ENCODE measurements at regions not wholly inside any gene's neighbourhood (a gene's known extent, or its start where the extent isn't known, plus 50 kb on each side); places are given as distances from the start of the nearest gene placed in this dataset.

GRCh38 chr4:108520807-108521206 is 99.6 kb upstream of the RPL34 start:
- no peak for DNase-seq

- no peak for DNase-seq
These were observed 100.3 kb upstream of the RPL34 start for GRCh38 chr4:108519911-108520601.

- no peak for DNase-seq
These were observed 101.1 kb upstream of the RPL34 start for GRCh38 chr4:108519208-108519833.

DNA sequence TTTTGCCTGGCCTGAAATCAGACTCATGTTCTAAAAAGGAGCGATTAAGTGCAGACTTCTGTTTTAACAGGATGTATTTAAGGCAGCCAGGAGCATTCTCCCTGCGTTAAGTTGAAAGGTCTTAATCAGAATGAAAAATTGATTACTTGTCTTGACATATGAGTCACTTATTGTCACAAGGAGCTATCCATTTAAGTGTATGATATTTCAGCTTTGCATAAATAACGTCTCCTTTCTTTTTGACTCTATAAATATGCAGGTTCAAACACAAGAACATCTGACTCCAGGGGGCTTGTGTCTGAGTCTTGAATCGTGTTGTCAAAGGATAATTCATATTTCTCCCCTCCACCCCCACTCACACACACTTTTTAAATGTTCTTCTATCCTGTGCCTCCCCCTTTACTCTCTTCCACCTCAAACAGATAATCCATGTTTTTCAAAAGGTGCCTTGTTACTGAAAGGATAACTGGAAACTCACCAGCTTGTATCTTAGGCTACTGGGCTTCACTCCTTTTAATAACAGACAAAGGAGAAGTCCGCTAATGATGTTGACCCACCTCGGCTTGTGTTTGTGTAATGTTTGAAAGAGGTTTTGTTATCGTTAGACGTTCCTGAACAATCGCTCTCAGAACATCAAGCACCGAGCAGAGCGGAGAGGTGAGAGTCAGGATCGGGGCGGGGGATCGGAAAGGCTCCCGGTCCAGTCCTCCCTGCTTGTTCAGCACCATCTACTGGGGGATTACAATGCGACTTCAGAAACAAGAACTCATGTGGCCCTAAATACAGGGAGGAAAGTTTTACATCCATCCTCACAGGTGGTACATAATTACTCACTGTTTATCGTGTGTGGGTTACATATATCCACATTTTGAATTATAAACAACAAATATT is 107.5 kb upstream of the RPL34 start:
- no peak for DNase-seq

GRCh38 chr4:108511618-108512017 is 108.8 kb upstream of the RPL34 start:
- no peak for DNase-seq

DNA sequence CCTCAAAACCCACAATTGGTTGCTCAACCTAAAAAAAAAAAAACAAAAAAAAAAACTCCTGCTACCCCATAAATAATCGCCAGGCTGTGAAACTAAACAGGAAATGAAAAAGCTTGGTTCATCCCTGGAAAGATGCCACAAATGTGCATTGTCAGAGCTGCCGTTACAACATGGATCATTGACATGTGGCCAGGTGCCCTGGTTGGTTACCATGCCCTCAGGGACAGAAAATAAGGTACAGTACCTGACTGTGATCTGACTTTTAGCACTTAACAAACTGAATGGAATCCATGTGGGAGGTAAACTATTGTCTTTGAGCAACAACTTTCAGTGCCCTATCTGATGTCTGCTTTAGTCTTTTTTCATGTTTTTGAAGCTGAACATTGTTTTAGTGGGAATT is 118.0 kb upstream of the RPL34 start:
- no peak for DNase-seq

DNA sequence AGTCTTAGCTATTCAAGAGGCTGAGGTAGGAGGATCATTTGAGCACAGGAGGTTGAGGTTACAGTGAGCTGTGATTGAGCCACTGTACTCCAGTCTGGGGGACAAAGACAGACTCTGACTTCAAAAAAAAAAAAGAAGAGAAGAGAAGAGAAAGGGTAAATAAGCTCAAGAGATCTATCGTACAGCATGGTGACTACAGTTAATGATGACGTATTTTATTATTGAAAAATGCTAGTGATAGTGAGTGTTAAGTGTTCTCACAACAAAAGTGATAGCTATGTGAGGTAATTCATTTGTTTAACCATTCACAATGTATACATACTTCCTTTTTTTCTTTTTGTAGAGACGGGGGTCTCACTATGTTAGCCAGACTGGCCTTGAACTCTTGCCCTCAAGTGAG is 121.5 kb upstream of the RPL34 start:
- no peak for DNase-seq

DNA sequence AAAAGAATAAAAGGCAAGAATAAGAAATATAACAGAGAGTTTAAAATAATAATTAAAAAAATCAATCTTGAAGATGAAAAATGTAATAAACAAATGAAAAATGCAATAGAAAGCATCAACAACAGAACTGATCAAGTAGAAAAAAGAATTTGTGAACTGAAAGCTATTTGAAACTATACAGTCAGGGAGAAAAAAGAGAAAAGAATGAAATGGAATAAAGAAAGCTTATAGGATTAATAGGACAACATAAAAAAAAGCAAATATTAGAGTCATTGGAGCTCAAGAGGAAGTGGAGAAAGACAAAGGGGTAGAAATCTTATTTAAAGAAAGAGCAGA is 126.8 kb upstream of the RPL34 start:
- no peak for DNase-seq

- no peak for DNase-seq
These were observed 127.4 kb upstream of the RPL34 start for GRCh38 chr4:108492816-108493595.

GRCh38 chr4:108488865-108489264 is 131.5 kb upstream of the RPL34 start:
- DNase-seq, result no peak

GRCh38 chr4:108486046-108486445 is 134.3 kb upstream of the RPL34 start:
- no peak for DNase-seq

DNA sequence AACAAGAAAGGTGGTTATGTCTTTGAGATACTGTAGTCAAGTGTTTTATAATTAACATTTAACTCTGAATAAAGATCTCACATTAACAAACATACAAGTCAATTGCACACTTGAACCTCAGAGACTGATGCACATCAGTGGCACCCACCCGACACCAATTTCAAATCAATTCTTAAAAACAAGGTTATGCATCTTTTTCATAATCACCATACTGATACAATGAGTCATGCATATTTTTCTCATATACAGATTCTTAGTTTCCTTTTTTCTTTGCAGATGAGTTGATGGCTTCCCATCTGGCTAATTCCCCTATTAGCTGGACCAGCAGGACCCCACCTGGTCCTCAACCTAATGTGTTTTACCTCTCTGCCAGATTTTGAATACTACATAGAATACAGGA is 136.2 kb upstream of the RPL34 start:
- DNase-seq, result no peak

DNA sequence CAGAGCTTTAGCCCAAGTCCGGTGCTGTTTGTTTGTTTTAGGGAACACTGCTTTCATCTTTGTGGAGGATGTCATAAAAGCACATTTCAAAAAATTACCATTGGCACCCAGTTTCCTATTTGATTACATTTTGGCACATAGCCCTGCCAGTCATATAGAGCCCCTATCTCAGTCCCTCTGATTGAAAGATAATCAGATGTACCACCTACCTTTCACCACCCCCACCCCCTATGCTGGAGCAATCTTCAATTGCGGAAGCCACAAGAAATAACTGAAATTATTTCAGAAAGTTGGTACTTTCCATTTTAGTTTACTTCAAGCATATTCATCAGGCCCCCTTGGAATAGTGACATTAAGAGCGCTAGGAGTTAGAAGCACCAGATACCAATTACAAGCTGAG is 136.7 kb upstream of the RPL34 start:
- DNase-seq, result no peak

DNA sequence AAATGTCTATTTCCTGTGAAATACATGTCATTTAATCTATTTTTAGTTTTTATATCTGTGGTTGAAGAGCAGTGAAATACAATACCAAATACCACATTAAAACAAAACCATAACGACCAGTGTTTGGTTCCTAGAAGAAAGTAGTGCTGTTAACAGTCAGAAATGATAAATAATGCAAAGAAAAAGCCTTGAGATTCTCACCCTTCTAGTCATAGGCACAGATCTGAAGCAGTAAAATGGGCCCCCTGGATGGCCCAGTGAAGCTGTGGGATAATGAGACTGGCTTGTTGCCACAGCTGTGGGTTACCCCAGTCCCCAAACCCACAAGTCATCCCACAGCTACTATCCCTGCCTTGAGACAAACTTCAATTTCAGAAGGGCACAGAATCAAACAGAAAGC is 137.3 kb upstream of the RPL34 start:
- peak; percentile 10 for DNase-seq

DNA sequence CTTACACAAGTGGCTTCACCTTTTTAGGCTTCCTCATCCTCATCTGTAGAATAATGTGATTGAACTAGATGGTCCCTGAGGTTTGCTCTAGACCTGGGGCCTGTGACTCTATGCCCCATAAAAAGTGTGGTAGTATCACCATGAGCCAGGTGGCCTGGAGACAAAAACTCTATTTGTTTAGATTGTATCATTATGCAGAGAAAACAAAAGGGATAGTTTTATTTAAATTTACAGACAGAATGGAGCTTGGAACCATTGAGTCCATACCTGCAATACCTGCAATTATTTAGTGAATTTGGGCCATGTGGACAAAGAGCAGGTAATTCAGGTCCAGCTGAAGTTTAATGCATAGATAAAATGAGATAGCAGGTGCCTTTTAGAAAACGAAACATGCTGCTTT is 139.5 kb upstream of the RPL34 start:
- DNase-seq, result no peak

- DNase-seq, result no peak
These were observed 142.8 kb upstream of the RPL34 start for GRCh38 chr4:108477527-108478108.

DNA sequence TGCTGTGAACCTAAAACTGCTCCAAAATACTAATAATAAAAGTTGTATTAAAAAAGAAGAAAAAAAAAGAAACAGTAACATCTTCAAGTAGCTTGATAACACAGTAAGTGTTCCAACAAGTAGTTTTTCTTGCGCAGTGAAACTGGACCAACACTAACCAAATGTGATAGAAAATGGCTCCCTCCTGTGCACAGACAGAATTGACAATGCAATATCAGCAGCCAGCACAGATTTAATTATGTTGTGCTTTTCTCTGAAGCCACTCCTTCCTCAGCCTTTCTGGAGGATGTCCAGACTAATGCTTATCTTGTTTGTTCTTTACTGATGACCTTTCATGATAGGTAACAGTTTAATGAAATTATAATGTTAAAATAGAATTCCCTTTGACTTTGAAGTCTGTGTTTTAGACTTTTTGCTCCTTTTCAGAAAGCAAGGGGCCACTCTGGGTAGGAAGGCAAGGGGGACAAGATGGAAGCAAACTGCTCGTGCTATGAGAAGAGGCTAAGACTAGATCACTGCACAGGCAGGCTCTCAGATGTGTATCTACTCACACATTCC is 147.1 kb upstream of the RPL34 start:
- no peak for DNase-seq

GRCh38 chr4:108466936-108467902 is 153.2 kb upstream of the RPL34 start:
- no peak for DNase-seq

DNA sequence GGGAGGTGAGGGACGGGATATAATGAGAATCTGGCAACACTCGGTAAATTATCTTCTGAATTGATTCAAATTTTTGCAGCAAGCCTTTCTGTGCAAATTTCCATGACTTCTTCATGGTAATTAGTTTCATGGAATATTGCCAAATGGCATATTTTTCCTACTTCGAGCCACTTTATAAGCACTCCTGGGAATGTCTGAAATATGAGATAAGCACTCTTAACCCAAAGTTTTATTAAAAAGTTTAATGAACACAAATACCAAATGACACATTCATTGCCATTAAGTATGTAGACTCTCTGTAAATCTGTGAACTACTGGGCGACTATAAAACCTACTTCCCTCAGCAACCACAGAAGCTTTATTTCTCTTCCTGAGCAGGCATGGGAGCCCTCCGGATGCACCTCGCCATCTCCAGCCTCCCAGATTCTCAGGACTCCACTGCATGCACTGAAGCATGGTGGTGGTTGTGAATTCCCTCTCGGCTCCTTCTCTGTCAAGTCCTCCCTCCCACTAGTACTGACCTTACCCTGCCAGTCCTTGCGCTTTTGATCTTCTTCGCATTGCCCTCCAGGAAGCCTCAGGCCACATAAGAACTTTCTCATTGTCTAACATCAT is 154.4 kb upstream of the RPL34 start:
- DNase-seq, result no peak

DNA sequence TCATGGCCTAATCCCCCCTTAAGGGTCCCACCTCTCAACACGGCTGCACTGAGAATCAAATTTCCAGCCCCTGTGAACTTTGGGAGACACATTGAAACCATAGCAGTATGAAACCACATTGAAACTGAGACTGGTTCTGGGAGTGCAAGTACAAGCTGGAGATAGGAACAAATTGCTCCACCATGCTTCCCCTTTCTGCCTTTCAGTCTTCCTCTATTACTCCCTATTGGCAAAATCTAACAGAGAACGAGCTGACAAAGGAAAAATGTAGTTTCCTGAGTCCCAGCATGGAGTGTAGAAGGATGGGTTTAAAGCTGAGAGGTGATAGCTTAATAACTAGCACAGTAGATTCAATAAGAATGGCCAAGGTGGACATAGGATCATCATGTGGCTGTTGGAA is 161.7 kb upstream of the RPL34 start:
- DNase-seq, result no peak

DNA sequence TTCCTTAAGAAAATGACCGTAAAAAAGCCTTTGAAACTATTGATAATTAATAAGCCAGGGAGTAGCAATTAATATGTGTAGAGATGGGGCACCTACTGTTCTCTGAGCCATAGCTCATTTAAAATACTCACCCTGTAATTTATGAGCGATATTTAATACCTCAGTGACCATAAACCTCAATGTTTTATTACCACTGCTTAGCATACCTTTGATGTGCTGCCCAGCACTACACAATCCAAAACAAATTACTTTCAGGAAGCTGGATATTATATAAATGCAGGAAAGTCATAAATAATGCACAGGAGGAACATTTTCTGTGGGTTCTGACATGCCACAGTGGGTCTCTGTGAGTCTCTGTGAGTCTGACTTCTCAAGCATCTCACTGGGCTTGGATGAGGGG is 166.1 kb upstream of the RPL34 start:
- no peak for DNase-seq
